SKM-1 treated with dmso at 0.1 percent for 144 hours (cell line): ENCODE measurements at regions not wholly inside any gene's neighbourhood (a gene's known extent, or its start where the extent isn't known, plus 50 kb on each side); places are given as distances from the start of the nearest gene placed in this dataset.
"Not testable (repeated sequence)": the region's sequence is repeated elsewhere in the genome, so short reads cannot be mapped to it uniquely, and the experiment has no call there.

ENCODE experiments used
- DNase-seq: peaks from one replicate; lab custom pipeline; 2025; ENCODE audit not compliant: unreplicated experiment; lab: John Stamatoyannopoulos, UW

DNA sequence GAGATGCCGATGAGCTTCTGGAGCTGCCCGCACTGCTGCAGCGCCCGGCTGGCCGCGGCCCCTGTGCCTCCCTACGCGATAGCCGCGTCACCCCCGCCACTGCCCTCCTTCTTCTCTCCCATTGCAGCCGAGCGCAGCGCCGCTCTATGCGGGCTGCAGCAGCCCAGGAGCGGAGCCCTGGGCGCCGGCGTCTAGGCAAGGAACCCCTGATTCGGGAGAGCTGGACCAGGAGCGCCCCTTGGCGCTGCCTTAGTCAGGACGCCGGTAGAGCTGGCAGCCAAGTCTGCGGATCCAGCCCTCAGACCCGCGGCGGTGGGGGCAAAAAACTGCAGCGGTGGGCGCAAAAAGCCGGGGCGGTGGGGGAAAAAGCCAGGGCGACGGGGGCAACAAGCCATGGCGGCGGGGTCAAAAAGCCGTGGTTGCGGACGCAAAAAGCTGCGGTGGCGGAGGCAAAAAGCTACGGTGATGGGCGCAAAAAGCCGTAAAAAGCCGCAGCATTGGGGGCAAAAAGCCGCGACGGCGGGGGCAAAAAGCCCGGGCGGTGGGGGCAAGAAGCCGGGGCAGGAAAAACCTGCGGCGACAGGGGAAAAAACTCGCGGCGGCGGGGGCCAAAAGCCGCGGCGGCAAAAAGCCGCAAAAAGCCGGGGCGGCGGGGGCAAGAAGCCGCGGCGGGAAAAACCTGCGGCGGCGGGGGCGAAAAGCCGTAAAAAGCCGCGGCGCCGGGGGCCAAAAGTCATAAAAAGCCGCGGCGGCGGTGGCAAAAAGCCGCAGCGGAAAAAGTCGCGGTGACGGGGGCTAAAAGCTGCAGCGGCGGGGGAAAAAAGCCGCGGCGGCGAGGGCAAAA, 1668.6 kb downstream of the RPIA start:
- not testable (repeated sequence) for DNase-seq

DNA sequence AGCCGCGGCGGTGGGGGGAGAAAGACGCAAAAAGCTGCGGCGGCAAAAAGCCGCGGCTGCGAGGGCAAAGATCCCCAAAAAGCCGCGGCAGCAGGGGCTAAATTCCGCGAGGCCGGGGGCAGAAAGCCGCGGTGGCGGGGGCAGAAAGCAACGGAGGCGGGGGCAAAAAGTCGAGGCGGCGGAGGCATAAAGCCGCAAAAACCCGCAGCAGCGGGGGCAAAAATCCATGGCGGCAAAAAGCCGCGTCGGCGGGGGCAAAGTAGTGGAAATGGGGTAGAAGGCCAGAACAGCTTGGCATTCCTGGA, 1669.2 kb downstream of the RPIA start:
- not testable (repeated sequence) for DNase-seq
